ENCODE measurements at regions not wholly inside any gene's neighbourhood (a gene's known extent, or its start where the extent isn't known, plus 50 kb on each side); places are given as distances from the start of the nearest gene placed in this dataset.
A peak's percentile ranks its signal among the peaks of the same experiment; 100 is the strongest.

DNA sequence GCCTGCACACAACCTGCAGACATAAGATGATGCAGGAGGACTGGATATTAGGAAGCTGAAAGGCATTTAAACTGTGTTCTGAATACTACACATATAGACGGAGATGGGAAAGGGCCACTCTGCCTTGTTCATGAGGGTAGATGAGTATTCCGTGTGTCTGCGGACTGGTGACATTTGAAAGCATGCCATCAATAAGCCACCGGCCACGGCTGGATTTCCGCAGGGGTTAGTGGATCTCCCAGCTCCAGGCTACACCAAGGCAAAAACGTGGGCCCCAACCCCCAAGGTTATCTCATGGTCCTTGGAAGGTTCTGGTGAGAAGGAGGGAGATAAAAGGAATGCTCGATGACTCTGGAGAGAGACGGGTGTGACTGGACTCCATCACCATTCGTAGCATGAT is 78.6 kb upstream of the THBS2 start:
- Histone ChIP-seq H2AFZ (no peak overlapping the region), H3F3A (replicated peaks; ENCODE audit: low read depth) (no peaks in the 10 kb centered on the region), H3K4me1 (ENCODE audit: insufficient read depth) (peaks cover 7% of the 10 kb centered on the region), H3K79me2 (replicated peaks; ENCODE audit: insufficient read depth) (no peaks in the 10 kb centered on the region), H4K20me1 (replicated peaks; ENCODE audit: insufficient read depth) (no peaks in the 10 kb centered on the region), H3K27me3 (ENCODE audit: insufficient read depth) (no peaks in the 10 kb centered on the region), H3K9me2 (ENCODE audit: insufficient read depth) (no peaks in the 10 kb centered on the region), H3K36me3 (ENCODE audit: insufficient read depth) (no peaks in the 10 kb centered on the region), H3K27ac (ENCODE audit: low read depth) (no peak overlapping the region), H3K4me2 (no peak overlapping the region), H3K4me3 (no peak overlapping the region)
- H3K4me3 Mint-ChIP-seq, result no peak overlapping the region
- TF ChIP-seq ZNF331 (CRISPR knock-in tag; IDR thresholded peaks at IDR 0.05; ENCODE audit: low read depth), result no peak
- no peaks in the 10 kb centered on the region for H3K9me3 Mint-ChIP-seq
- H3K27me3 Mint-ChIP-seq (ENCODE audit: insufficient read depth, low read depth, poor library complexity), result no peaks in the 10 kb centered on the region
- no peak overlapping the region for H3K27ac Mint-ChIP-seq
- H3K36me3 Mint-ChIP-seq (ENCODE audit: low read depth), result no peaks in the 10 kb centered on the region
- DNase-seq (ENCODE audit: low spot score) (no peak), ATAC-seq (no peak)
- H3K4me1 Mint-ChIP-seq, result peaks cover 7% of the 10 kb centered on the region

DNA sequence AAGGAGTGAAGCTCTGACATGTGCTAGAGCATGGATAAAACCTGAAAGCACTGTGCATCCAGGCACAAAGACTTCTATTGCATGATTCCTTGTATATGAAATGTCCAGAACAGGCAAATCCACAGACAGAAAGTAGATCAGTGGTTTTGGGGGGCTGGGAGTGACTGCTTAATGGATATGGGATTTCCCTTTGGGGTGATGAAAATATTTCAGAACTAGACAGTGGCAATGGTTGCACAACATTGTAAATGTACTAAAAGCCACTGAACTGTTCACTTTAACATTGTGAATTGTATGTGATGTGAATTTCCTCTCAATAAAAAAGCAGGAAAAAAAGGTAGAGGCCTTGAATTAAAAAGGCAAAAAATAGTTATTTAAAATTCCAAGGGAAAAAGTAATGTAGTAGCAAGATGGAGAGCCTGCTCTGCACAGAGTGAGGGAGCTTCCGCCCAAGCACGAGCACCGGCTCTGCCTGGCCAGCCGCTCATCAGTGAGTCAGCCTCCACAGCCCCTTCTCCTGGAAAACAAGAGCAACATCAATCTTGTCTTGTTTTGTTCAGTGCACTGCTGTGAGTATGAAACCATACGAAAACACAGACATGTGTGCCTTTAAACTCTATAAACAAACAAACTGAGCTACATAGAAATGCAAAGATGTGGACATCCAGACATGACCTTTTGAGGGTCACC is 74.6 kb upstream of the THBS2 start:
- H3K27ac Mint-ChIP-seq, result no peak overlapping the region
- no peaks in the 10 kb centered on the region for H3K79me2 ChIP-seq (replicated peaks; ENCODE audit: insufficient read depth)
- no peak overlapping the region for H3K4me3 Mint-ChIP-seq
- no peak overlapping the region for H3K4me3 ChIP-seq
- ATAC-seq (no peak; the same call in 2 of the 3 replicates), DNase-seq (ENCODE audit: low spot score) (no peak)
- H2AFZ ChIP-seq, result no peak overlapping the region
- H3K27me3 Mint-ChIP-seq (ENCODE audit: insufficient read depth, low read depth, poor library complexity), result peaks cover 2% of the 10 kb centered on the region
- H4K20me1 ChIP-seq (replicated peaks; ENCODE audit: insufficient read depth), result no peaks in the 10 kb centered on the region
- no peaks in the 10 kb centered on the region; the same call in 2 of the 3 replicates for H3K4me1 Mint-ChIP-seq
- H3K27me3 ChIP-seq (ENCODE audit: insufficient read depth), result no peaks in the 10 kb centered on the region
- H3K4me1 ChIP-seq (ENCODE audit: insufficient read depth), result no peaks in the 10 kb centered on the region
- H3F3A ChIP-seq (replicated peaks; ENCODE audit: low read depth), result no peaks in the 10 kb centered on the region
- H3K4me2 ChIP-seq, result no peak overlapping the region
- TF ChIP-seq POLR2AphosphoS5 (IDR thresholded peaks at IDR 0.05; ENCODE audit: low read depth) (no peak), STAT1 (IDR thresholded peaks at IDR 0.05; ENCODE audit: unreplicated experiment) (no peak), EZH2 (IDR thresholded peaks at IDR 0.05; ENCODE audit: low read depth, unreplicated experiment) (no peak)
- TF ChIP-seq, protein P1, sequence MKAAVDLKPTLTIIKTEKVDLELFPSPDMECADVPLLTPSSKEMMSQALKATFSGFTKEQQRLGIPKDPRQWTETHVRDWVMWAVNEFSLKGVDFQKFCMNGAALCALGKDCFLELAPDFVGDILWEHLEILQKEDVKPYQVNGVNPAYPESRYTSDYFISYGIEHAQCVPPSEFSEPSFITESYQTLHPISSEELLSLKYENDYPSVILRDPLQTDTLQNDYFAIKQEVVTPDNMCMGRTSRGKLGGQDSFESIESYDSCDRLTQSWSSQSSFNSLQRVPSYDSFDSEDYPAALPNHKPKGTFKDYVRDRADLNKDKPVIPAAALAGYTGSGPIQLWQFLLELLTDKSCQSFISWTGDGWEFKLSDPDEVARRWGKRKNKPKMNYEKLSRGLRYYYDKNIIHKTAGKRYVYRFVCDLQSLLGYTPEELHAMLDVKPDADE (IDR thresholded peaks at IDR 0.05), result no peak
- 0 out of 3 replicates have a peak, but pooled peaks cover 3% of the 10 kb centered on the region for H3K36me3 Mint-ChIP-seq (ENCODE audit: low read depth)
- peaks cover 6% of the 10 kb centered on the region; the same call in 1 of the 2 replicates for H3K9me2 ChIP-seq (ENCODE audit: insufficient read depth)
- no peaks in the 10 kb centered on the region for H3K9me3 Mint-ChIP-seq
- H3K27ac ChIP-seq (ENCODE audit: low read depth), result no peak overlapping the region
- no peaks in the 10 kb centered on the region for H3K36me3 ChIP-seq (ENCODE audit: insufficient read depth)

DNA sequence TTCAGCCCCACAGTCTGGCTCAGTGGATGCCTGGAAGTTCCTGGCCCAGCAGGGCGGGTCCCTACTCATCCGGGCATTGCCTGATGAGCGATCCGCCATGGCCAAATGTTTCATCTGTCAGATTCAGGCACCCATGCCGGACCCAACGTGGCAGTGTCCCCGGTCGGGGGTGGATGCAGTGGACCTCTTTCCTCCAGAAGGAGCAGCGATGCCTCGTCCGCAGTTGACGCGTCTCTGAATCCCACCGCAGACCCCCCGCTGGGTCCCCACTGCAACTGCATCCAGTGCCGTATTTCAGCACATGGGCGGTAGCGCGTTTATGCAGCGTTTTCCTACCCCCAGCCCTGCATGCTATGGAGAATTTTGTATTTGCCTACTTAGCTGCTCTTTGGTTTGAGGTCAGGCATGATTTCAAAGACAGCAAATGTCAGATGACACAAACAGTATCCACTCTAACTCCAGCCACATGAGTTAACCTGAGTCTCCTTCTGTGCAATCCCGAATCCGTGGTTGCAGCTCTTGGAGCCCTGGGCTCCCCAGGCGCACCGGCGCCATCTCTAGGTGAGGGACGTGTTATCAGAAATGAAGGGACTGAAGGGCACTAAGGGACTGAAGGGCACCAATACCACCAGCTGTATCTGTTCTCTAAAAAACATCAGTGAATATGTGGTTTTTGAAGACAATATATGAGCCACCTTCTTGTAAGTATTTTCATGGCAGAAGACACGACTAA is 72.6 kb upstream of the THBS2 start:
- peaks cover 2% of the 10 kb centered on the region for H3K27me3 Mint-ChIP-seq (ENCODE audit: insufficient read depth, low read depth, poor library complexity)
- H3K4me3 ChIP-seq, result no peak overlapping the region

More for the DNA sequence above, 72.6 kb upstream of the THBS2 start:
- Mint-ChIP-seq H3K4me1 (no peaks in the 10 kb centered on the region; the same call in 2 of the 3 replicates), H3K27ac (no peak overlapping the region), H3K36me3 (ENCODE audit: low read depth) (0 out of 3 replicates have a peak, but pooled peaks cover 3% of the 10 kb centered on the region), H3K9me3 (no peaks in the 10 kb centered on the region), H3K4me3 (no peak overlapping the region)
- Histone ChIP-seq H3K27ac (ENCODE audit: low read depth) (no peak overlapping the region), H3K27me3 (ENCODE audit: insufficient read depth) (no peaks in the 10 kb centered on the region), H3K36me3 (ENCODE audit: insufficient read depth) (no peaks in the 10 kb centered on the region), H2AFZ (peak overlapping the region; percentile 79; the same call in 1 of the 2 replicates), H4K20me1 (replicated peaks; ENCODE audit: insufficient read depth) (no peaks in the 10 kb centered on the region), H3K4me2 (no peak overlapping the region), H3K79me2 (replicated peaks; ENCODE audit: insufficient read depth) (no peaks in the 10 kb centered on the region), H3K4me1 (ENCODE audit: insufficient read depth) (no peaks in the 10 kb centered on the region), H3F3A (replicated peaks; ENCODE audit: low read depth) (no peaks in the 10 kb centered on the region), H3K9me2 (ENCODE audit: insufficient read depth) (peaks cover 6% of the 10 kb centered on the region; the same call in 1 of the 2 replicates)
- TF ChIP-seq CREB1 (CRISPR knock-in tag; IDR thresholded peaks at IDR 0.05; ENCODE audit: low read depth), result no peak
- TF ChIP-seq, protein P2, sequence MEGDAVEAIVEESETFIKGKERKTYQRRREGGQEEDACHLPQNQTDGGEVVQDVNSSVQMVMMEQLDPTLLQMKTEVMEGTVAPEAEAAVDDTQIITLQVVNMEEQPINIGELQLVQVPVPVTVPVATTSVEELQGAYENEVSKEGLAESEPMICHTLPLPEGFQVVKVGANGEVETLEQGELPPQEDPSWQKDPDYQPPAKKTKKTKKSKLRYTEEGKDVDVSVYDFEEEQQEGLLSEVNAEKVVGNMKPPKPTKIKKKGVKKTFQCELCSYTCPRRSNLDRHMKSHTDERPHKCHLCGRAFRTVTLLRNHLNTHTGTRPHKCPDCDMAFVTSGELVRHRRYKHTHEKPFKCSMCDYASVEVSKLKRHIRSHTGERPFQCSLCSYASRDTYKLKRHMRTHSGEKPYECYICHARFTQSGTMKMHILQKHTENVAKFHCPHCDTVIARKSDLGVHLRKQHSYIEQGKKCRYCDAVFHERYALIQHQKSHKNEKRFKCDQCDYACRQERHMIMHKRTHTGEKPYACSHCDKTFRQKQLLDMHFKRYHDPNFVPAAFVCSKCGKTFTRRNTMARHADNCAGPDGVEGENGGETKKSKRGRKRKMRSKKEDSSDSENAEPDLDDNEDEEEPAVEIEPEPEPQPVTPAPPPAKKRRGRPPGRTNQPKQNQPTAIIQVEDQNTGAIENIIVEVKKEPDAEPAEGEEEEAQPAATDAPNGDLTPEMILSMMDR (conservative IDR thresholded peaks at IDR 0.05; ENCODE audit: low read depth in 2 of 2), result peak; percentile 73 to 90
- DNase-seq (ENCODE audit: low spot score) (peak; percentile 82), ATAC-seq (peak; percentile 97)

Measured in GM23338 (cell line).